Body of pancreas (tissue), 4 donors: ENCODE measurements at regions not wholly inside any gene's neighbourhood (a gene's known extent, or its start where the extent isn't known, plus 50 kb on each side); places are given as distances from the start of the nearest gene placed in this dataset.
"Not testable (repeated sequence)": the region's sequence is repeated elsewhere in the genome, so short reads cannot be mapped to it uniquely, and the experiment has no call there.

Source experiments
- ATAC-seq: fragments of 150-250 bp; one replicate; pipeline ENCODE4 v1.9.1; 2016
- DNase-seq, 4 donors: peaks; one replicate each; pipeline ENCODE4 v3.0.0-alpha.2; 2019
- H3K27ac ChIP-seq, 4 donors: fragments of 200-600 bp; sonication (generic); 1 replicate in 3 of 4; 2 replicates in 1 of 4; pipeline versions ENCODE4 v1.5.1 to v1.6.1; 2016 to 2019; ENCODE audit warnings: mild to moderate bottlenecking in 1 of 4, mixed read lengths in 1 of 4, moderate library complexity in 1 of 4
- H3K27me3 ChIP-seq, 2 donors: fragments of 200-600 bp; sonication (generic); one replicate each; pipeline ENCODE4 v1.6.0; 2016; ENCODE audit warnings: mild to moderate bottlenecking in 1 of 2
- H3K36me3 ChIP-seq, 2 donors: fragments of 200-600 bp; sonication (generic); replicated peaks in 1 of 2; 2 replicates each; pipeline ENCODE4 v1.5.1; 2016; ENCODE audit warnings: low read depth in 2 of 2; ENCODE audit not compliant: insufficient read depth in 1 of 2
- H3K4me1 ChIP-seq: fragments of 200-600 bp; sonication (generic); one replicate; pipeline ENCODE4 v1.6.0; 2016
- H3K4me3 ChIP-seq, 2 donors: fragments of 200-600 bp; sonication (generic); 1 replicate in 1 of 2; 2 replicates in 1 of 2; pipeline ENCODE4 v1.5.1; 2016 to 2019
- H3K9me3 ChIP-seq, 3 donors: fragments of 200-600 bp; sonication (generic); 1 replicate in 2 of 3; 2 replicates in 1 of 3; pipeline ENCODE4 v1.5.1; 2016
- CTCF ChIP-seq, 7 experiments: fragments of 450-650 bp in 4 of 7; fragments of 200-600 bp in 3 of 7; sonication (generic) in 3 of 7; IDR thresholded peaks; one replicate each; pipeline ENCODE4 v1.5.1; 2016 to 2019; ENCODE audit warnings: antibody characterized with exemption in 7 of 7
- POLR2A ChIP-seq, 3 donors: fragments of 450-650 bp; IDR thresholded peaks; one replicate each; pipeline ENCODE4 v1.6.1; 2016; ENCODE audit warnings: antibody characterized with exemption in 3 of 3, mild to moderate bottlenecking in 2 of 3
- WGBS, 2 donors: methylation state at CpG; one replicate each; pipeline ENCODE4 v1.1.5; 2017; 5-methylcytosine and 5-hydroxymethylcytosine counted together
- intact Hi-C: fragments of 100-400 bp; cut with DNase I; formaldehyde crosslinking; loops from one replicate; pipeline ENCODE4 v1.15.1; 2023

GRCh38 chr2:49753344-49753985, 599.1 kb upstream of the FSHR start:
- H3K27ac ChIP-seq, result no peak overlapping the region
- ATAC-seq (no peak), DNase-seq (no peak)
- no peaks in the 10 kb centered on the region for H3K9me3 ChIP-seq
- no peaks in the 10 kb centered on the region for H3K4me1 ChIP-seq
- intact Hi-C loops, result no loop called here
- H3K4me3 ChIP-seq, result no peak overlapping the region
- TF ChIP-seq POLR2A (IDR thresholded peaks at IDR 0.05) (no peak), CTCF (IDR thresholded peaks at IDR 0.05) (no peak)
- H3K27me3 ChIP-seq, result no peaks in the 10 kb centered on the region
- no peaks in the 10 kb centered on the region for H3K36me3 ChIP-seq
- 44 to 47% methylated on average over 8 of the region's 8 CpGs for WGBS, 2 donors

- Histone ChIP-seq H3K27me3 (no peaks in the 10 kb centered on the region), H3K27ac (no peak overlapping the region), H3K36me3 (no peaks in the 10 kb centered on the region), H3K4me1 (no peaks in the 10 kb centered on the region), H3K4me3 (no peak overlapping the region), H3K9me3 (no peaks in the 10 kb centered on the region)
- DNase-seq (no peak), ATAC-seq (no peak)
- intact Hi-C loops, result no loop called here
- 70 to 79% methylated on average over 2 of the region's 2 CpGs for WGBS, 2 donors
- no peak for TF ChIP-seq POLR2A (IDR thresholded peaks at IDR 0.05)
- no peak for TF ChIP-seq CTCF (IDR thresholded peaks at IDR 0.05)
Measured at GRCh38 chr2:49737606-49738005, 583.3 kb upstream of the FSHR start.

GRCh38 chr2:49732924-49733323, 578.6 kb upstream of the FSHR start:
- intact Hi-C loops, H3K27me3 ChIP-seq, H3K9me3 ChIP-seq, H3K27ac ChIP-seq, DNase-seq, H3K4me3 ChIP-seq, H3K36me3 ChIP-seq, H3K4me1 ChIP-seq, ATAC-seq: not testable (repeated sequence)
- WGBS, 2 donors, result 59 to 76% methylated on average over 4 of the region's 4 CpGs

GRCh38 chr2:49719241-49719640, 564.9 kb upstream of the FSHR start:
- intact Hi-C loops, result no loop called here
- H3K4me1 ChIP-seq, result peaks cover 7% of the 10 kb centered on the region
- ATAC-seq (no peak), DNase-seq (no peak)
- no peak overlapping the region for H3K4me3 ChIP-seq
- H3K9me3 ChIP-seq, result no peaks in the 10 kb centered on the region
- TF ChIP-seq POLR2A (IDR thresholded peaks at IDR 0.05) (no peak), CTCF (IDR thresholded peaks at IDR 0.05) (no peak)
- no peaks in the 10 kb centered on the region for H3K36me3 ChIP-seq
- no peak overlapping the region for H3K27ac ChIP-seq
- no peaks in the 10 kb centered on the region for H3K27me3 ChIP-seq

- no peaks in the 10 kb centered on the region for H3K36me3 ChIP-seq
Measured at GRCh38 chr2:49715597-49715996, 561.3 kb upstream of the FSHR start.

More at GRCh38 chr2:49715597-49715996, 561.3 kb upstream of the FSHR start:
- ATAC-seq (no peak), DNase-seq (no peak)
- no peaks in the 10 kb centered on the region for H3K9me3 ChIP-seq
- TF ChIP-seq CTCF (IDR thresholded peaks at IDR 0.05) (no peak), POLR2A (IDR thresholded peaks at IDR 0.05) (no peak)
- H3K4me3 ChIP-seq, result no peak overlapping the region
- no peaks in the 10 kb centered on the region for H3K27me3 ChIP-seq
- H3K27ac ChIP-seq, result no peak overlapping the region
- intact Hi-C loops, result no loop called here
- 17 to 18% methylated on average over 4 of the region's 4 CpGs for WGBS, 2 donors
- H3K4me1 ChIP-seq, result peaks cover 7% of the 10 kb centered on the region
